NCI-H524 (cell line): ENCODE measurements at regions not wholly inside any gene's neighbourhood (a gene's known extent, or its start where the extent isn't known, plus 50 kb on each side); places are given as distances from the start of the nearest gene placed in this dataset.
A peak's percentile ranks its signal among the peaks of the same experiment; 100 is the strongest.
"Not testable (repeated sequence)": the region's sequence is repeated elsewhere in the genome, so short reads cannot be mapped to it uniquely, and the experiment has no call there.

Source experiments
- DNase-seq, 2 experiments: peaks; one replicate each; lab custom pipeline; 2025; lab: John Stamatoyannopoulos, UW

- DNase-seq = no peak
Measured at GRCh38 chr9:78122631-78123030, 91.0 kb upstream of the GNAQ start.

GRCh38 chr9:78121488-78121887, 89.9 kb upstream of the GNAQ start:
- DNase-seq = peak in 1 of 2 experiments; percentile 16

GRCh38 chr9:78118742-78119473, 87.3 kb upstream of the GNAQ start:
- DNase-seq = no peak

GRCh38 chr9:78115073-78115472, 83.5 kb upstream of the GNAQ start:
- peak in 1 of 2 experiments; percentile 4 for DNase-seq

- no peak for DNase-seq
Measured at GRCh38 chr9:78114581-78114980, 83.0 kb upstream of the GNAQ start.

- DNase-seq = no peak
Measured at GRCh38 chr9:78112406-78112805, 80.8 kb upstream of the GNAQ start.

GRCh38 chr9:78112004-78112403, 80.4 kb upstream of the GNAQ start:
- DNase-seq = no peak

GRCh38 chr9:78109075-78109474, 77.5 kb upstream of the GNAQ start:
- DNase-seq = no peak

- DNase-seq = not testable (repeated sequence)
Measured at GRCh38 chr9:78106586-78106985, 75.0 kb upstream of the GNAQ start.

- no peak for DNase-seq
Measured at GRCh38 chr9:78103971-78104433, 72.4 kb upstream of the GNAQ start.

GRCh38 chr9:78101247-78101646, 69.6 kb upstream of the GNAQ start:
- DNase-seq = no peak

- no peak for DNase-seq
Measured at GRCh38 chr9:78097541-78097940, 65.9 kb upstream of the GNAQ start.

GRCh38 chr9:78091731-78092130, 60.1 kb upstream of the GNAQ start:
- DNase-seq = no peak

- no peak for DNase-seq
Measured at GRCh38 chr9:78089111-78089510, 57.5 kb upstream of the GNAQ start.

- DNase-seq = not testable (repeated sequence)
Measured at GRCh38 chr9:78088190-78088589, 56.6 kb upstream of the GNAQ start.
